Endothelial cell (in vitro differentiated cells): ENCODE measurements at regions not wholly inside any gene's neighbourhood (a gene's known extent, or its start where the extent isn't known, plus 50 kb on each side); places are given as distances from the start of the nearest gene placed in this dataset.
"Not testable (repeated sequence)": the region's sequence is repeated elsewhere in the genome, so short reads cannot be mapped to it uniquely, and the experiment has no call there.

Experiments
- DNase-seq: peaks from one replicate; pipeline ENCODE4 v3.0.0; 2021; ENCODE audit warnings: low spot score
- H3K27ac Mint-ChIP-seq: one replicate; pipeline ENCODE4 v1.8.0; 2021; ENCODE audit warnings: mixed read lengths, inconsistent platforms; ENCODE audit not compliant: unreplicated experiment
- H3K27me3 Mint-ChIP-seq: one replicate; pipeline ENCODE4 v1.8.0; 2021; ENCODE audit warnings: mild to moderate bottlenecking, moderate library complexity, mixed read lengths, inconsistent platforms; ENCODE audit not compliant: unreplicated experiment
- H3K36me3 Mint-ChIP-seq: one replicate; pipeline ENCODE4 v1.8.0; 2021; ENCODE audit warnings: mild to moderate bottlenecking, low read depth, mixed read lengths, inconsistent platforms; ENCODE audit not compliant: unreplicated experiment
- H3K4me1 Mint-ChIP-seq: one replicate; pipeline ENCODE4 v1.8.0; 2021; ENCODE audit warnings: mild to moderate bottlenecking, mixed read lengths, inconsistent platforms; ENCODE audit not compliant: unreplicated experiment
- H3K4me3 Mint-ChIP-seq: one replicate; pipeline ENCODE4 v1.8.0; 2021; ENCODE audit warnings: mild to moderate bottlenecking, mixed read lengths, inconsistent platforms; ENCODE audit not compliant: unreplicated experiment
- H3K9me3 Mint-ChIP-seq: one replicate; pipeline ENCODE4 v1.8.0; 2021; ENCODE audit warnings: mixed read lengths, inconsistent platforms; ENCODE audit not compliant: unreplicated experiment
- CTCF ChIP-seq: fragments of 200-600 bp; sonication (generic); IDR thresholded peaks from one replicate; pipeline ENCODE4 v1.5.0; 2021; ENCODE audit warnings: antibody characterized with exemption; ENCODE audit not compliant: unreplicated experiment

DNA sequence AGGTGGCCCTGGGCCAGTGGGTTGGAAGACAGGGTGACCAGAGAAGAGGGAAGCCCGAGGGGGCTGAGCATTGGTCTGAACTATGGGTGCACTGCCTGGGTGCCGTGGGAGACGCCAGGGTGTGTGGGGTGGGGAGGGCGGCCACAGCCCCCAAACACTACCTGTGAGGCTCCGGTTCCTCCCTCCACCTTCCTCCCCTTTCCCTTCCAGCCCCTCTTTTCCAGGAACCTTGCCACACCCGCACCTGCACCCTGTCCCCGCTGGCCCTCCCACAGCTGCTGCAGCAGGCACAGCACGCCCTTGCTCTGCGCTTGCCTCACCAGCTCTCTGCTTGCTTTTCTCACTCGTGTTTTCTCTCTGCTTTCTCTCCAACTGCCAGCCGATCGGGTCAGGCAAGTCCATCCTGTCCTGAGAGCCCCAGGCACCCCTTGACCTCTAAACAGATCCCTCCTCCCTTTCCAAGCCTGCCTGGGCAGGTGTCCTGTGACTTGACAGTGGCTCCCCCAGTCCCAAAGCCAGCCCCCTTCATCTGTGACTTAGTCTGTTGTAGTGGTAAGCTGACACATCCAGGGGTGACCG, 193.7 kb downstream of the MSX2 start:
- H3K27ac Mint-ChIP-seq = no peak overlapping the region
- no peak for DNase-seq
- no peaks in the 10 kb centered on the region for H3K27me3 Mint-ChIP-seq
- H3K9me3 Mint-ChIP-seq = no peaks in the 10 kb centered on the region
- no peaks in the 10 kb centered on the region for H3K36me3 Mint-ChIP-seq
- H3K4me1 Mint-ChIP-seq = peaks cover 12% of the 10 kb centered on the region
- no peak for TF ChIP-seq CTCF
- no peak overlapping the region for H3K4me3 Mint-ChIP-seq

DNA sequence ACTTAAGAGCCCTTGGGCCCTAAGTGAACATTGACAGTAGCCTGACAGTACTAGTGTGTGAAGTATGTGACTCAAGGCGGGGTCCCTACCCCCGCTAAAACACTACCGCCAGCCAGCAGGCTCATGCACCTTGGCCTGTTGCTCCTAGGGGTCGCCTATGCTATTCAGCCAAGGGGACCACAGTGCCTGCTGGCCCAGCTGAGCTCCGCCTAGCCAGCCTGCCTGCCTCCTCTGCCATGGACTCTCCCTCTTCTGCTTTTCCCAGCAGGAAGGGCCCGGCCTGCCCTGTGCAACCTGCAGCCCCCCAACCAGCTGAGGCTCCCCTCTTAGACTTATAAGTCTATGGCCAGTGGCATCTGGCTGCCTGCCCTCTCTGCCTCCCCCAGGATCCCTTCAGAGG, 193.1 kb downstream of the MSX2 start:
- not testable (repeated sequence) for H3K27me3 Mint-ChIP-seq, H3K27ac Mint-ChIP-seq, DNase-seq, H3K4me3 Mint-ChIP-seq, H3K9me3 Mint-ChIP-seq, H3K36me3 Mint-ChIP-seq
- H3K4me1 Mint-ChIP-seq = peaks cover 12% of the 10 kb centered on the region

DNA sequence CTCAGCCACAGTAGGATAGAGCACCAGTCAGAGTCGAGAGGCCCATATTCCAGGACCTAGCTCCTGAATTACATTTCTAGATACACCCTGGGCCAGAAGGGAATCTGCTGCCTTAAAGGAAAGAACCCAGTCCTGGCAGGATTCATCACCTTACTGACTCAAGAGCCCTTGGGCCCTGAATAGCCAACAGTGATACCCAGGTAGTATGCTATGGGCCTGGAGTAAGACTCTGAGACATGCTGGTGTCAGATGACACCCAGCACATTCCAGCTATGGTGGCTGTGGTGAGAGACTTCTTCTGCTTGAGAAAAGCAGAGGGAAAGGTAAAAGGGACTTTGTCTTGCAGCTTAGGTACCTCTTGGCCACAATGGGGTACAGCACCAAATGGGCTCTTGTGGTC, 192.5 kb downstream of the MSX2 start:
- H3K4me3 Mint-ChIP-seq, H3K36me3 Mint-ChIP-seq, H3K27me3 Mint-ChIP-seq, DNase-seq, H3K27ac Mint-ChIP-seq, H3K9me3 Mint-ChIP-seq: not testable (repeated sequence)
- H3K4me1 Mint-ChIP-seq = peaks cover 12% of the 10 kb centered on the region

GRCh38 chr5:174916227-174916626, 191.8 kb downstream of the MSX2 start:
- no peak for TF ChIP-seq CTCF
- H3K9me3 Mint-ChIP-seq = no peaks in the 10 kb centered on the region
- no peak overlapping the region for H3K4me3 Mint-ChIP-seq
- peaks cover 6% of the 10 kb centered on the region for H3K4me1 Mint-ChIP-seq
- no peak overlapping the region for H3K27ac Mint-ChIP-seq
- no peak for DNase-seq
- no peaks in the 10 kb centered on the region for H3K27me3 Mint-ChIP-seq
- H3K36me3 Mint-ChIP-seq = no peaks in the 10 kb centered on the region

- no peak overlapping the region for H3K27ac Mint-ChIP-seq
- no peak overlapping the region for H3K4me3 Mint-ChIP-seq
- no peaks in the 10 kb centered on the region for H3K4me1 Mint-ChIP-seq
- H3K9me3 Mint-ChIP-seq = no peaks in the 10 kb centered on the region
- no peaks in the 10 kb centered on the region for H3K36me3 Mint-ChIP-seq
- DNase-seq = no peak
- H3K27me3 Mint-ChIP-seq = no peaks in the 10 kb centered on the region
- TF ChIP-seq CTCF = no peak
These were observed 186.7 kb downstream of the MSX2 start for GRCh38 chr5:174911118-174911517.

GRCh38 chr5:174910245-174910737, 185.9 kb downstream of the MSX2 start:
- Mint-ChIP-seq H3K27me3 (no peaks in the 10 kb centered on the region), H3K4me3 (no peak overlapping the region), H3K36me3 (no peaks in the 10 kb centered on the region), H3K9me3 (no peaks in the 10 kb centered on the region), H3K27ac (no peak overlapping the region), H3K4me1 (no peaks in the 10 kb centered on the region)
- peak; percentile 88 for DNase-seq
- peak; percentile 90 for TF ChIP-seq CTCF
